ENCODE measurements at regions not wholly inside any gene's neighbourhood (a gene's known extent, or its start where the extent isn't known, plus 50 kb on each side); places are given as distances from the start of the nearest gene placed in this dataset.

DNA sequence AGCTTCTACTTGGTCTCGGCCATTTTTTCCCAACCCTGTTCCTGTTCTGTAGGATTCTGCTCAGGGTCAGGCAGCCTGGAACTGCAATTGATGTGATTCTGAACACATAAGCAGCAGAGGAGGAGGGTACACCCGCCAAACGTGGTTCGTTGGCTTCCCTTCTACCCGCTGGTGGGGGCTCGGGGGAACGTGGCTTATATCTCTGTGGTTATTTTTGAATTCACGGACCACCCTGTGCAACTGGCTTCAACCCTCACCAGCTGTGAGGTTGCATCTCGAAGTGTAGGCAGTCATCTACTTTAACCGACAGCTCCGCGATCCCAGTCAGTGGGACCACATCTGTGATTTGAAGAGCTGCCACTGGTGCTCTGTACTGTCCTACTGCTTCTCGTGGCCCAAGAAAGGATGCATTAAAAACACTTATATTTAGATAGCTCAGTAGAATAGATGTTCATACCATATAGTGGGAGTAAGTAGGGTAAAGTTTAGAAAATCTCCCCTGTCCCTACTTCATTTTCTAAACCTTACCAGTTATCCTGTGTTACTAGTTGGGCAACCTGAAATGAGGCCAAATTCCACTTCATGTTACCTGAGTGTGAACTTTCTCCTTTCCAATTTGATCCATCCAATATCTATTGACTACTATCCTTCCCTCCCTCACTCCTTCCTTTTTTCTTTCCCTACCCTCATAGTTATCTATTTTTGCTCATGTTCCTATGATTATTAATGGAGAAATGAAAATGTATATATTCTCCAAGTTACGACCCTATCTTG is 80.4 kb upstream of the BCOR start:
- peak overlapping the region; percentile 96 for H3K27ac Mint-ChIP-seq
- no peaks in the 10 kb centered on the region for H3K9me3 Mint-ChIP-seq
- peak overlapping the region; percentile 79 for H3K4me3 Mint-ChIP-seq
- H3K36me3 Mint-ChIP-seq (ENCODE audit: low read depth), result peaks cover 21% of the 10 kb centered on the region
- peaks cover 66% of the 10 kb centered on the region for H3K27me3 Mint-ChIP-seq
- peaks cover 30% of the 10 kb centered on the region for H3K4me1 Mint-ChIP-seq (ENCODE audit: low read depth)
- peak; percentile 34 for DNase-seq

DNA sequence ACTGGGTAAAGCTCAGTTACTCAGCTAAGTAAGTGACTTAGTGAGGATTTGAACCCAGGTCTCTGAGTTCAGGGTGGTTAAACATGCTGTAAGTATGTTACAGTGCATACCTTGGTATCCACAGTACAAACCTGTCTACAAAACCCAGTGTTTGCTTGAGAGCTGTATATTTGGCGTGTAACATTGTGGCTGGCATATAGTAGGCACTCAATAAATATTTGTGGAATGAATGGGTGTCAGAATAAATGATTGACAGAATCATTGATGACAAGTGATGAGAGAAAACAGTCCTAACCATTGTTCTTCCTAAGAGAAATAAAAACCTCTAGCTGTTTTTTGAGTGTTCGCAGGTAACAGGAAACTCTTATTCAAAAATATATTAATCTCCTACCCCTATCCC is 79.7 kb upstream of the BCOR start:
- H3K36me3 Mint-ChIP-seq (ENCODE audit: low read depth), result peaks cover 25% of the 10 kb centered on the region

DNA sequence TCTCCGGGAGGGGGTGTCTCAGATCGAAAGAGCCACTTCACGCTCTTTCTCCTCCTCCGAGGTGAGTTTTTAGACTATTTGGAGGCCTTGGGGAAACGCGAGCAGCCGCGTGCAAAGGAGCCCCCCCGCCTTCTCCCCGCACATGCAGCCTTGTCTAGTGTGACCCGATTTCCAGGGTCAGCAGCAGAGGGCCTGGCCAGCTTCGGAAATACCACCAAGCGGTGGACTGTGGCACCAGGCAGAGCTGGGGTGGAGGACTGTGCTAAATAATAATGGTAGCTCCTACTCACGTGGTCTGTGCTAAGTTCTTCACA is 79.3 kb upstream of the BCOR start:
- Mint-ChIP-seq H3K4me3 (peak overlapping the region; percentile 79), H3K27ac (peak overlapping the region; percentile 96), H3K36me3 (ENCODE audit: low read depth) (peaks cover 28% of the 10 kb centered on the region), H3K4me1 (ENCODE audit: low read depth) (peaks cover 34% of the 10 kb centered on the region), H3K27me3 (peaks cover 71% of the 10 kb centered on the region), H3K9me3 (no peaks in the 10 kb centered on the region)
- no peak for DNase-seq

More for the DNA sequence above, 79.7 kb upstream of the BCOR start:
- peaks cover 34% of the 10 kb centered on the region for H3K4me1 Mint-ChIP-seq (ENCODE audit: low read depth)
- DNase-seq, result no peak
- H3K9me3 Mint-ChIP-seq, result no peaks in the 10 kb centered on the region
- peak overlapping the region; percentile 96 for H3K27ac Mint-ChIP-seq
- peaks cover 70% of the 10 kb centered on the region for H3K27me3 Mint-ChIP-seq
- peak overlapping the region; percentile 79 for H3K4me3 Mint-ChIP-seq

DNA sequence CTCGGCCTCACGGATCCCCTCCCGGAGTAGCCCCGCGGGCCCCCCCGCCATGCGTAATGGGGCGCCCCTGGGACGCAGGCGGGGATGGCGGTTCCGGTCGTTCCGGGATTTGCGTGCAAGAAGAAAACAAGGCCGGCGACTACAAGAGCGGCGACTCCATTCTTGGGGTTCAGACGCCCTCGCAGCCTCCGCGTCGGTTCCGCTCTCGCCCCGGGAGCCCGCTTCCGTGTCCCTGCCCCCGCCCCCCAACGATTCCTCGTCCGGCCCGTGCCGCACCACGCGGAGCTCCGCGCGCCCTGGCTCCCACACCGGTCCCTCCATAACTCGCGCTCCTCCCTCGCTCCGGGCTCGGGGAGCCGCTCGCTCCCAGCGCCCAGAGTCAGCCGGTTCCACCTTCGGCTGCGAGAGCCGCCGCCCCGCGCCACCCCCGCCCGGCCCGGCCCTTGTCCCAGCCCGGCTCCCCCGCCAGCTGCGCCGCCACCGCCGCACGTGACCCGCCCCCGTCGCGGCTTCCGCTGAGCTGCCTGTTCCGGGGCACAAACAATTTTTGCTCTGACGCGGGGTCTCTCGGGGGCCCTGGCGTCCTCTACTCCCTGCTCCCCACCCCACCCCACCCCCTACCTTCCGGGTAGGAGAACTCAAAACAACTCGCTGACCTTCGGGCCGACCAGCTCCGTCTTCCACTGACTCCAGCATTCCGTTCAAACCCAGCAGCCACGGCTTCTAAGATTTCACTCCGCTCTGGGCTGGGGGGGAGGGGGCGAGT is 78.8 kb upstream of the BCOR start:
- Mint-ChIP-seq H3K36me3 (ENCODE audit: low read depth) (peaks cover 30% of the 10 kb centered on the region), H3K27ac (peak overlapping the region; percentile 96), H3K4me1 (ENCODE audit: low read depth) (peaks cover 34% of the 10 kb centered on the region), H3K9me3 (no peaks in the 10 kb centered on the region), H3K27me3 (peaks cover 71% of the 10 kb centered on the region), H3K4me3 (peak overlapping the region; percentile 79)
- DNase-seq, result peak; percentile 86

DNA sequence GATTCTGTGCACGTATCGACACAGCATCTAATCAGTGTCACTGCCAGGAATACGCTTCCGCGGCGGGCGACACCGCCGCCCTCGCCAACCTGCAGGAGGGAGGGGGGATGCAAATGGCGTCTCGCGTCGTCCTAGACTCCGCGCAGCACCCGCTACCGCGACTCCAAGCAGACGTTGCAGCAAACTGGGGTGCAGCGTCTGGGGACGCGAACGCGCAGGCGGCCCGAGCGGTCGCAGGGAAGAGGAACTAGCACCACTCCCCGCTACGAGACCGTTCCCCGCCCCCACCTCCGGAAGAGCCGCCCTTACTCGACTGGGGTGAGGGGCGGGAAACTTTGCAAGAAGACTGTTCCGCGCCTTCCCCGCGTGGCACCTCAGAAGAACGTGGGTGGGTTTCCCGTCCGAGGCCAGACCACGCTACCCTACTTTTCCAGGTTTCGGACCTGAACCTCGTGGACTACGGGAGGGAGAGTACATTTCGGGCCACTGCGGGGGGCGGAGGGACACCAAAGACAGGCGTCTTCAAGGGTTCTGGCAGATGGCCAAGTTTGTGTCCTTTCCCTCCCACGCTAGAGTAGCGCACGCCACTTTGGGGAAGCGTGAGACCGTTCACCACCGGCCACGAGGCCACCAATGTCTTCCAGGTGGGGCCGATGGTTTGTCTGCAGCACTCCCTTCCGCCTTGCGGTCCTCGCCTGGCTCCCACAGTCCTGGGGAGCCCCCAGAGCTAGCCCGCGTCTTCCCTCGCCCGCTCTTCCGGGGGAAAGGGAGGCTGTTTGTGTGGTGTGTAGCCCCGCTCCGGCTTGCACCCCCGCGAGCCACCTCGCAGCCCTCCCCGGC is 78.0 kb upstream of the BCOR start:
- Mint-ChIP-seq H3K27ac (peak overlapping the region; percentile 96), H3K4me1 (ENCODE audit: low read depth) (peaks cover 41% of the 10 kb centered on the region), H3K4me3 (peak overlapping the region; percentile 79), H3K27me3 (peaks cover 74% of the 10 kb centered on the region), H3K36me3 (ENCODE audit: low read depth) (peaks cover 34% of the 10 kb centered on the region), H3K9me3 (no peaks in the 10 kb centered on the region)
- DNase-seq, result peak; percentile 85

DNA sequence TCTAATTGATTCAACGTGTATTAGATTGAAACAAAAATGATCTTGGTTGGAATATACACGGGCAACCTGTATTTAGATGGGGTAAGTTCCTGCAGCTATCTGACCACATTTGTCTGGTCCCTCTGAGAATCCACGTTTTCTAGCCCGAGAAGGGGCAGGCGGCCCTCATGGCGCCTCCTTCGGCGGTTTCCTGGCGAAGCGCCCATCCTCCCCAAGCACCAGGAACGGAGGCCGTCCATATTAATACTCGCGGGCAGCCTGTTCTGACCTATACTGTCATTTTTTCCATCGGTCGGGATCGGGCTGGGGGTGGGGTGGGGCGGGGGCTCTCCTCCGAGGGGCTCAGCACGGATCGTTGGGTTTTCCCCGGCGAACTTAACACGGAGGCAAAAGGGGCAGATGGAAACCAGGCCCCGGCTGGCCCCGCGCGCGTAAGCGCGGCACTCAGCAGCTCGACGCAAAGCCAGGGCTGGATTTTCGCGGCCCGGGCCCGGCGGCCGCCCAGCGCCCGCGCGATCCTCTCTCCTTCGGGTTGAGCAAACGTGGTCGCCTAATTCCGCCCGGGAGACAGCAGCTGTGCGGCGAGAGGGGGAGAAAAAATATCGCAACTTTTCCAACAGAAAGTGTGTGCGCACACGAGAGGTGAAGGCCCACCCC is 77.2 kb upstream of the BCOR start:
- Mint-ChIP-seq H3K9me3 (no peaks in the 10 kb centered on the region), H3K36me3 (ENCODE audit: low read depth) (peaks cover 34% of the 10 kb centered on the region), H3K27ac (peak overlapping the region; percentile 96), H3K4me3 (peak overlapping the region; percentile 79), H3K27me3 (peaks cover 79% of the 10 kb centered on the region), H3K4me1 (ENCODE audit: low read depth) (peaks cover 47% of the 10 kb centered on the region)
- peak; percentile 78 for DNase-seq

DNA sequence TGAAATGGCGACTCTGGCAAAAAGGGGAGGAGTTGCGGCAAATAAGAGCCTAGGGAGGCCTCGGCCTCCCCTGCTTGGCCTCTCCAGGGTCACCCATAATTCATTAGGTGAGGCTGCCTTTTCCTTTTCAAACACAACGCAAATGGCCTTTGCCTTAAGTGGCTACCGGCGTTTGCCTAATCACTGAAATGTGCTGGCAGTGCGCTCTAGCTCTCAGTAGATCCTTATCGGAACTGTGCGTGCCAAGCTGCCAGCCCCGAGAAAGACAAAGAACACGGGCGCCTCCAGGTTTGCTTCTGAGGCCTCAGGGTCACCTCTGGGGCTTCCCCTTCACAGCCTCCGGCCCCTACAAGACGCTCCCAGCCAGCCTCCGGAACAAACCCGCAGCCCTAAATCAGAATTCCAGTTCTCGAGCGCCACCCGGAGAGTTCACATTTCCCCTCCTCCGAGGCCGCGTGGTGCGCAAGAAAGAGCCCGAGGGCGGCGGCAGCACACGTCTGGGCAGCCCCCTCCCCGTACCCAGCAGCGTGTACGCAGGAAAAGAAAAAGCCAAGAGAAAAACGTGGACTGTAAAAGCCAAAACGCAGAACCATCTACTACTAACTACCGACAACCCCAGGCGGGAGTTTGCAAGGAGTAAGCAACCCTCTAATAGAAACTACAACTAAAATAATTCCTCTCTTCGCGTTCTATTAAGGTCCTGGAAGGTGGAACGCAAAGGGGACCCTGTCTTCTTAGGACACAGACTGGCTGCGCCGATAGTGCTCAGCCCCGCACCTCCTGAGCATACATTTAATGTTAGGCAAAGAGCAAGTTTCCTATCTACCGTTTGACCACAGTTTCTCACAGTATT is 76.5 kb upstream of the BCOR start:
- H3K36me3 Mint-ChIP-seq (ENCODE audit: low read depth), result peaks cover 34% of the 10 kb centered on the region
- no peaks in the 10 kb centered on the region for H3K9me3 Mint-ChIP-seq
- peaks cover 78% of the 10 kb centered on the region for H3K27me3 Mint-ChIP-seq
- peaks cover 53% of the 10 kb centered on the region for H3K4me1 Mint-ChIP-seq (ENCODE audit: low read depth)
- H3K4me3 Mint-ChIP-seq, result peak overlapping the region; percentile 79
- peak overlapping the region; percentile 96 for H3K27ac Mint-ChIP-seq
- DNase-seq, result peak; percentile 79

DNA sequence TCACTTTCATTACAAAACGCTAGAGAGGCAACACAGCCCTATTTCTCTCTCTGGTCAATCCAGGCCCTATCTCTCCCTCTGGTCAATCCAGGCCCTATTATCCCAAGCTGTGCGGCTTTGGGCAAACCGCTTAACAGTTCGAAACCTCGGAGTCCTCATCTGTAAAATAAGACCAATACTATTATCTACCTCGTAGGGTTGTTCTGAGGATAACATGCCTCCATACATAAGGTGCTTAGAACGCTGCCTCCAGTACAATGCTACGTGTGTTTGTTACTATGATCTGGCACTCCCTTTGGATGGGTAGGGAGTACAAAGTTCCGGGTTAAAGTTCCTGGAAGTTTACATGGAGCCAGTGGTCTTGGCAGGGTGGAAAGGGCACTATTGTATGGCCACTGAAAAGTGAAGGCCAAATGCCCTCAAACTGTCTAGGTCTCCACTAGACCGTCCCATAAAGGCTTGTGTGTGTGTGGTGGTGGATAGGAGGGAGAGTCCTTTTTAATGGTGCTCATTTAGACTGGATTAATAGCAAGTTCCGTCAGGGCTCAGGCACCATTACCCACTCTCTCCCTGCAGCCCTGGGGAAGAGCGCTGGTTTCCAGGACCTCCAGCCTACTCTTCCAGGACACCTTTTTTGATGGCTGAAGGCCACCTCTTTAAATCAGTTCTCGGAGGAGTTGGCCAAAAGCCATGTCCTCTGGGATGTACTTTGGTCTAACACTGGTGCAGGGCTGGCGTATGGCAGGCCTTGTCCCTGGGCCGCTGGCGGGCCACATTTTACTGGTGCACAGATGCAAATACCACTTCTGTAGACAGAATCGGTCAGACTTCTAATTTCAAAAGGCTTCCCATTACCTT is 75.6 kb upstream of the BCOR start:
- Mint-ChIP-seq H3K27ac (peak overlapping the region; percentile 96), H3K4me3 (peak overlapping the region; percentile 79), H3K36me3 (ENCODE audit: low read depth) (peaks cover 34% of the 10 kb centered on the region), H3K9me3 (no peaks in the 10 kb centered on the region), H3K4me1 (ENCODE audit: low read depth) (peaks cover 56% of the 10 kb centered on the region), H3K27me3 (peaks cover 75% of the 10 kb centered on the region)
- peak; percentile 38 for DNase-seq

DNA sequence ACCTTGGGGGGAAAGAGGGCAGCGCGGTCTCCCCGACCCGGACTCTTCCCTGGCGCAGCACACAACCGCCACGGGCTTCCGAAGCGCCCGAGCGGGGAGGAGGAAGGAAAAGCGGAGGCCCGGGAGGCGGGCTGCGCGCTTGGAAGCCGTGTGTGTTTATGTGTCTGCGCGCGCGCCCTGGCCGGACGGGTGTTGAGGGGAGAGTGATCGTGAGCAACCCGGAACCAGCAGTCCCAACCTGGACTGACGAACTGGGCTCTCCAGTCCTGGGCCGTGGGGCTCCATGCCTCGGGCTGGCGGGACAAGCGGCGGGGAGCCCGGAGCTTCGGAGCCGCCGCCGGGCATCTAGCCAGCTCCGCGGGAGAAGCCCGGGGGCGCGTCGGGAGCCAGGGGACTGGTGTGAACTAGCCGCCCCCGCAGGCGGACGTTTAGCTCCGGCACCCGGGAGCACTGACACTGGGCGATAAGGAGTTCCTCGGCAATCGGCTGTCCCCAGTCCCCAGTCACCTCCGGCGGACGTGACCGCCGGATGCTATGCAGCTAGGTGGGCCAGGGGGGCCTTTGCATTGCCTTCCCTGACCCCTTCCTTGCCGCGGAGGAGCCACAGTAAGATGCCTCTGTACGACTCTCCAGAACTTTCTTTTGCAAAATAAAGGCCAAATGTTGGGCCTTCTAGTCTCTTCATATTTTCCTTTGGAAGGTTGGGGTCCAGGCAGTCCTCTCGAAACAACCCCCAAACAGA is 74.8 kb upstream of the BCOR start:
- H3K36me3 Mint-ChIP-seq (ENCODE audit: low read depth), result peaks cover 34% of the 10 kb centered on the region
- peak; percentile 68 for DNase-seq
- peak overlapping the region; percentile 79 for H3K4me3 Mint-ChIP-seq
- H3K4me1 Mint-ChIP-seq (ENCODE audit: low read depth), result peaks cover 56% of the 10 kb centered on the region
- peaks cover 74% of the 10 kb centered on the region for H3K27me3 Mint-ChIP-seq
- H3K27ac Mint-ChIP-seq, result peak overlapping the region; percentile 96
- H3K9me3 Mint-ChIP-seq, result no peaks in the 10 kb centered on the region

DNA sequence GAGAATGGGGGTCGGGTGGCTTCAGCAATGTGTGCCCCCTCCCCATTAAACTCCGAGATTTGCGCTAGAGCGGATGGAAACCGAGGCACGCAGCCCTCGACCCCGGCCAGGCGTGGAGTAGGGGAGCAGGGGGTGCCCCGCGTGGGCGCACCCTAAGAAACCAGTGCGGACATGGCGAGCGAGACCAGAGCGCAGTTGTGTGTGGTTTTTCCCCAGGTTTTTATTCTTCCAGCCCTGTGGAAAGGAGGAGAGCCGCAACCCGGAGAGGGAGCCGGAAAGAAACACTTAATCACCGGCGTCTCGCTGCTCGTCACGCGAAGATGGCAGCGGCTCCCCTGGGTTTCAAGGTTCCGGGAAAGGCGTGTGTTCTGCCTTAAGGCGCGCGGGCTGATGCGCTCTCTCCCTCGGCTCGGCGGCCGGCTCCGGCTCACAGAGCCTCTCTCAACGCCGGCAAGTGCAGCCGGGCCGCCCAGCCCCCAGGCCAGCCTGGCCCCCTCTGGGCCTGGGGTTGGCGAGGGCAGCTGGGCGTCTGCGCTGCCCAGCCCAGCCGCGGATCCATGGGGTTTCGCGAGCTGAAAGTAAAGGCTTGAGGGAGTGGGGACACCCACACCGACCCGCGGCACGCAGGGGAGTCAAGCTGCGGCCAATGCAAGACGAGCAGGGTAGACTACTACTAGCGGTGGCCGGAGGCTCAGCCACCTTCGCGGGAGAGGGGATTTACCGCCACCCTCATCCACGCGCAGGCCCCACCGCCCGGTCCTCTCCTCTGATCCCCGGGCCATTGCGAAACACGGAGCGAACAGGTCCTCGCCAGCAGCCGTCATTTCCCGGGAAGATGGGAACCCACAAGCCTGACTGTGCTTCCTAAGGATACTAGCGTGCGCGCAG is 74.0 kb upstream of the BCOR start:
- H3K27ac Mint-ChIP-seq, result peak overlapping the region; percentile 93
- peaks cover 58% of the 10 kb centered on the region for H3K4me1 Mint-ChIP-seq (ENCODE audit: low read depth)
- H3K9me3 Mint-ChIP-seq, result no peaks in the 10 kb centered on the region
- peaks cover 29% of the 10 kb centered on the region for H3K36me3 Mint-ChIP-seq (ENCODE audit: low read depth)
- DNase-seq, result peak; percentile 70
- peak overlapping the region; percentile 79 for H3K4me3 Mint-ChIP-seq
- peaks cover 75% of the 10 kb centered on the region for H3K27me3 Mint-ChIP-seq

DNA sequence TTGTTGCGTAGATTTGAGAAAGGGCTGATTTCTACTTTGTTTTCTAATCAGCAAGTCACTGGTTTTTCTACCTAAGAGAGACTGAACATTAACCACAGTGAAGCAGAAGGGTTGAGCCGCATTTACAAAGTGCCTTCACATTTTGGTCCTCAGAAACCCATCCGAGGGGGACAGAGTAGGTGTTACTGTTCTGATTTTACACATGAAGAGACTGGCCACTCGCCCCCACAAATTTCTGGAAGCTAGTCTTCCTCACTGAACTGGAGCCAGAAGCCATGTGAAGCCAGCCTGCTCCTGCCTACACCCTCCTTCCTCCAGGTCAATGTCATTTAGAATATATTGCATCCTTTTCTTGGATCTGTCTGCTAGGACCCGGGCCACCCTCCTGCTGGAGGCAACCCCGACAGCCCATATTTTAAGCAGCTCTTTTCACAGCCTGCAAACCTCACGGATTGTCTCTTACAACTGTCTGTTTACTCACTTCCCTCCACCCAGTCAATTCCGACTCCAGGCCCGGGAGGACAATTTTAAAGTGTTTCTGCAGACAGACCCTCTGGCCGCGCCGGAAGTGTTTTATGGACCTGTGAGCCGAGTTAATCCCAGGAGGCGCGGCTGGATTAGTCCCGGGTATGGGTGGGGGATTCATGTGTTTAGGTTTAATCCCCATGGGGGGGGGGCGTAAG is 73.2 kb upstream of the BCOR start:
- DNase-seq, result peak; percentile 52
- H3K4me3 Mint-ChIP-seq, result peak overlapping the region; percentile 79
- peaks cover 62% of the 10 kb centered on the region for H3K4me1 Mint-ChIP-seq (ENCODE audit: low read depth)
- H3K27ac Mint-ChIP-seq, result peak overlapping the region; percentile 93
- no peaks in the 10 kb centered on the region for H3K9me3 Mint-ChIP-seq
- H3K27me3 Mint-ChIP-seq, result peaks cover 83% of the 10 kb centered on the region
- peaks cover 29% of the 10 kb centered on the region for H3K36me3 Mint-ChIP-seq (ENCODE audit: low read depth)
